ENCODE measurements at regions not wholly inside any gene's neighbourhood (a gene's known extent, or its start where the extent isn't known, plus 50 kb on each side); places are given as distances from the start of the nearest gene placed in this dataset.

DNA sequence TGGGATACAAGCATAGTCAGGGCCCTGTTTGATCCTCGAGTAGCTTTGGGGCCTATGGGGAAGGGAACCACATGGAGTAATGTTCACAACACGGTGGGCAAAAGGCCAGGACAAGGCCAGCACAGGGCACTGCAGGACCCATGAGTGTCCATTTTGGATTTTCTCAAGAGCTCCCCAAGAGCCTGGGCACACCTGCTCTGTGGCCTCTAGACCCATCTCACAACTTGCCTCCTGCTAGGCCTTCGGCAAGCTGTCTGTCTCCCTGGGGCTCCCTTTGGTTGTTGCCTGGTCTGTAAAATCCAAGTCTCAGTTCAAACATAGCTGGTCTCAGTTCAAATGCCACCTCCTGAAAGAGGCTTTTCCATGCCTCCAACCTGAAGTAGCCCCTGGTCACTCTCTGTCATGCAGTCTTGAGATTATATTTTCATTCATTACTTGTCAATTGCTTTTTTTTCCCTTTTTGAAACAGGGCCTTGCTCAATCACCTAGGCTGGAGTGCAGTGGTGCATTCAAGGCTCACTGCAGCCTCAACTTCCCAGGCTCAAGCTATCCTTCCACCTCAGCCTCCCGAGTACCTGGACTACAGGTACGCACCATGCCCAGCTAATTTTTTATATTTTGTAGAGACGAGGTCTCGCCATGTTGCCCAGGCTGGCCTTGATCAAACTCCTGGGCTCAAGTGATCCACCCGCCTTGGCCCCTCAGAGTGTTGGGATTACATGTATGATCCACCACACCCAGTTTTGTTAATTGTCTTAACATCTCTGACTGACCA is 107.4 kb downstream of the MATN1 start:
- no peak overlapping the region for H3K4me3 ChIP-seq (ENCODE audit: low read depth, low read length)
- no peak for DNase-seq (ENCODE audit: low read depth)
- TF ChIP-seq, protein P1, sequence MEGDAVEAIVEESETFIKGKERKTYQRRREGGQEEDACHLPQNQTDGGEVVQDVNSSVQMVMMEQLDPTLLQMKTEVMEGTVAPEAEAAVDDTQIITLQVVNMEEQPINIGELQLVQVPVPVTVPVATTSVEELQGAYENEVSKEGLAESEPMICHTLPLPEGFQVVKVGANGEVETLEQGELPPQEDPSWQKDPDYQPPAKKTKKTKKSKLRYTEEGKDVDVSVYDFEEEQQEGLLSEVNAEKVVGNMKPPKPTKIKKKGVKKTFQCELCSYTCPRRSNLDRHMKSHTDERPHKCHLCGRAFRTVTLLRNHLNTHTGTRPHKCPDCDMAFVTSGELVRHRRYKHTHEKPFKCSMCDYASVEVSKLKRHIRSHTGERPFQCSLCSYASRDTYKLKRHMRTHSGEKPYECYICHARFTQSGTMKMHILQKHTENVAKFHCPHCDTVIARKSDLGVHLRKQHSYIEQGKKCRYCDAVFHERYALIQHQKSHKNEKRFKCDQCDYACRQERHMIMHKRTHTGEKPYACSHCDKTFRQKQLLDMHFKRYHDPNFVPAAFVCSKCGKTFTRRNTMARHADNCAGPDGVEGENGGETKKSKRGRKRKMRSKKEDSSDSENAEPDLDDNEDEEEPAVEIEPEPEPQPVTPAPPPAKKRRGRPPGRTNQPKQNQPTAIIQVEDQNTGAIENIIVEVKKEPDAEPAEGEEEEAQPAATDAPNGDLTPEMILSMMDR (IDR thresholded peaks at IDR 0.05; ENCODE audit: low read depth, low read length, missing control alignments), result no peak

DNA sequence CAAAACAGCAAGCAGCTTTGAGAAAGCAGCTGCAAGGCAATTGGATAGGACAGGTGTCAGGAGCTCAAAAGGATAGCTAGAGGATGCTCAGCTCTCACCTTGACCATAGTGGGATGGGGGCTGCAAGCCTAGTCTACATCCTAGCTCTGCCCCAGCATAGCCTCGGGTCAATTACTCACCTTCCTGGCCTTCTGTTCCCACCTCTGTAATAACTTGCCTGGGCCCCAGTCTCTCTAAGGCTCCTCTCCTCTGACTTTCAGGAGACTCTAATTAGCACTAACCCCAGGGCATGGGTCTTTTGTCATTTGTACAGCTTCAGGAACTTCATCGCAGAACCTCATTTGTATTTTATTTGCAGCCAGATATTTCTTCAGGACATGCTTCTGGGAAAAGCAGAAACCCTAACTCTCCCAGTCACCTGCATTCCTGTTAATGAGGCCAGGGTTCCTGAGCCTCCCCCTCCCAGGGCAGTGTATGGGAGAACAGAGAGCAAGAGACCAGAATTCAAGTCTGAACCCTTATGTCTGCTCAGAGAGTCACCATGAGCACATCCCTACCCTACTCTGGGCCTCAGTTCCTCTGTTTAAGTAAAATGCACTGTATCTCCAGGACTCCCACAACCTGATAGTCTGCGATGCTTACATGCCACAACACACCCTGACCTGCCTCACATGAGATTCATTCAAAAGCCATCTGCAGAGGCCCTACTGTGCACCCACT is 108.1 kb downstream of the MATN1 start:
- TF ChIP-seq, protein P1 (IDR thresholded peaks at IDR 0.05; ENCODE audit: low read depth, low read length, missing control alignments), result no peak
- H3K4me3 ChIP-seq (ENCODE audit: low read depth, low read length), result no peak overlapping the region
- no peak for DNase-seq (ENCODE audit: low read depth)

DNA sequence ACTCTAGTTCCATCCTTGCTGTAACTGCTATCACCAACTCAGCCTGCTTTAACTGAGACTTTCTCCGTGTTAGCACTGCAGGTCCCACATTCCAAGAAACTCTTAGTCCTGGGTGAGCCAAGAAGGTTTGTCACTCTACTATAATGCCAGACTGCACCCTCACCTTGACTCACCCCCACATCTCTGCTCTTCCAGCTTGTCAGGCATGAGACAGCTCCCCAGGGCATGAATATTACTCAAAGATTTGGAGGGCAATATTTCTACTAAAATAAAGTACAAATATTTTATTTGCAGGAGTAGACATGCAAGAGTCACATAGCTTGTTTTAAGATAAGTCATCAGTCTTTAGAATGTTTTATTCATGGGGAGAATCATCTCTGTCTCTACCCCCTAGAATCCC is 110.2 kb downstream of the MATN1 start:
- TF ChIP-seq, protein P1 (IDR thresholded peaks at IDR 0.05; ENCODE audit: low read depth, low read length, missing control alignments), result no peak
- DNase-seq (ENCODE audit: low read depth), result no peak
- H3K4me3 ChIP-seq (ENCODE audit: low read depth, low read length), result no peak overlapping the region

DNA sequence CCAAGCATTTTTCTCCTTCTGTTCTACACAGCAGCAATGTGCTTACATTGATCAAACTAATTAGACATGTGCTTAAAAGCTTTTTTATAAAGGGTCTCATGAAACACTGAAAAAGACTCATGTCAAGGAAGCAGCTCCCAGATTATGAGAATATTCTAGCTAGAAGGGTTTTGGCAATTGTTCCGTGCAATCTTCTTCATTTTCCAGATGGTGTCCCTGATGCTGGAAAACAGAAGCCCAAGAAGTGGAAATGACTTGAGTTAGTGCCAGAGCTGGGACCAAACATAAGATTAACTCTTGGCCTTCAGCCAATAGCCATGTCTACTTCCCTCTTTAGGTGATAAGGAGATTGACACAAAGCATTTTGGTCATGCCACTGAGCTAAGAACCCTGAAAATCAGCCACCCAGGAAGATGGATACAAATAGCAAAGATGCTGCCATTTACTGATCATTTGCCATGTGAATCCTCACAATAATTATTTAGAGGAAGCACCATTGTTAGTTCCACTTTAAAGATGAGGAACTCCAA is 110.8 kb downstream of the MATN1 start:
- TF ChIP-seq, protein P1 (IDR thresholded peaks at IDR 0.05; ENCODE audit: low read depth, low read length, missing control alignments), result no peak
- no peak for DNase-seq (ENCODE audit: low read depth)
- no peak overlapping the region for H3K4me3 ChIP-seq (ENCODE audit: low read depth, low read length)

DNA sequence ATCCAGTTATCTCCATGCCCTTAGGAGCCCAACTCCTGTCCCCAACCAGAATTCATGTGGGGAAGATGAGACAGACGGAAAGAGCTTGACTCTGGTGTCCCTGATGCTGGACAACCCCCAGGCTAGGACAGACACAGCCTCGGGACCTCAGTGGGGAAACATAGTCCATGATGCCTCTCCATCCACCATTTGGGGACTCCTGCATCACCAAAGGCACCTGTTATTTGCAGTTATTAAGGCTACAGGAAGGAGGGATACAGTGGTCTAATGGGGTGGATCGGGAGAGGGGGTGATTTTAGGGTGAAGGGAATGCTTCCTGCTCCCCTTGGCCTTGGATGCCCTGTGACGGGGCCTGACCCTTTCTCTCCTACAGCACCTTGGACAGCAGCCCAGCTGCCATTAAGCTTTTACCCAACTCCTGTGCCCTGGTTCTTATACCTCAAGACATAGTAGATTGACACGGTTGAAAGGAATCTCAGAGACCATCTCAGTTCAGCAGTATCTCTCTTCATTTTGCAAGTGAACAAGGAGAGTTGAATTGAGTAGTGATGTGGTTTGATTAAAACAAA is 111.6 kb downstream of the MATN1 start:
- TF ChIP-seq, protein P1 (IDR thresholded peaks at IDR 0.05; ENCODE audit: low read depth, low read length, missing control alignments), result no peak
- H3K4me3 ChIP-seq (ENCODE audit: low read depth, low read length), result no peak overlapping the region
- no peak for DNase-seq (ENCODE audit: low read depth)

DNA sequence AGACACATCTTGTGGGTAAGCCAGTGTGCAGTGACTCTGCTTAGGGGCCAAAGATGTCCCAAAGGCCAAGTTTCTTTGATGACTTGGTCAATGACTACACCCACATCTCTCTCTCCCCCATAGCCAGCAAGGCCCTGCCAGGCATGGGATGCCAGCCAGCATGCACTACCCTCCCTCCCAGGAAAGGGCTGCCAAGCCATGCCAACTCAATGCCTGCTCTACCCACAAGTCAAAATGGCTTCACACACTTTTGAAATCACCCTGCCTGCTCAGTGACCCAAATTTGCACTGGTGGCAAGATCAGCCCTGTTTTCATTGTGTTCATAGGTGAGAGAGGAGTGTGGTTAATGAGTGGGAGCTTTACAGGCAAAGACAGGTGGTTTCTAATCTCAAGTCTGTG is 112.5 kb downstream of the MATN1 start:
- no peak overlapping the region for H3K4me3 ChIP-seq (ENCODE audit: low read depth, low read length)
- DNase-seq (ENCODE audit: low read depth), result no peak
- TF ChIP-seq, protein P1 (IDR thresholded peaks at IDR 0.05; ENCODE audit: low read depth, low read length, missing control alignments), result no peak
